Thyroid gland (tissue), 4 donors: ENCODE measurements at regions not wholly inside any gene's neighbourhood (a gene's known extent, or its start where the extent isn't known, plus 50 kb on each side); places are given as distances from the start of the nearest gene placed in this dataset.
"Not testable (repeated sequence)": the region's sequence is repeated elsewhere in the genome, so short reads cannot be mapped to it uniquely, and the experiment has no call there.

Source experiments
- DNase-seq, 2 donors: peaks; one replicate each; pipeline ENCODE4 v3.0.0-alpha.2; 2019
- H3K27ac ChIP-seq, 3 donors: fragments of 200-600 bp; sonication (generic); 1 replicate in 2 of 3; 2 replicates in 1 of 3; pipeline ENCODE4 v1.5.1; 2016 to 2019; ENCODE audit warnings: mild to moderate bottlenecking in 1 of 3, moderate library complexity in 1 of 3
- H3K27me3 ChIP-seq: fragments of 200-600 bp; sonication (generic); one replicate; pipeline ENCODE4 v1.5.1; 2019
- H3K36me3 ChIP-seq, 2 donors: fragments of 200-600 bp; sonication (generic); one replicate each; pipeline ENCODE4 v1.5.1; 2016 to 2019
- H3K4me1 ChIP-seq, 2 donors: fragments of 200-600 bp; sonication (generic); one replicate each; pipeline ENCODE4 v1.5.1; 2017 to 2019
- H3K4me3 ChIP-seq, 3 donors: fragments of 200-600 bp; sonication (generic); replicated peaks in 1 of 3; 1 replicate in 2 of 3; 2 replicates in 1 of 3; pipeline ENCODE4 v1.5.1; 2016; ENCODE audit warnings: mild to moderate bottlenecking in 1 of 3
- H3K9me3 ChIP-seq: fragments of 200-600 bp; sonication (generic); one replicate; pipeline ENCODE4 v1.5.1; 2017
- POLR2A ChIP-seq, 2 donors: fragments of 450-650 bp; IDR thresholded peaks; one replicate each; pipeline ENCODE4 v1.6.1; 2017; ENCODE audit warnings: antibody characterized with exemption in 2 of 2, mild to moderate bottlenecking in 2 of 2, moderate library complexity in 1 of 2
- WGBS, 2 donors: methylation state at CpG; one replicate each; pipeline ENCODE4 v1.1.5; 2017; 5-methylcytosine and 5-hydroxymethylcytosine counted together
- intact Hi-C: fragments of 100-400 bp; cut with DNase I; formaldehyde crosslinking; loops from one replicate; pipeline ENCODE4 v1.15.1; 2023
- TF ChIP-seq, protein P1 (sequence below), 6 experiments: fragments of 200-600 bp in 3 of 6; fragments of 450-650 bp in 3 of 6; sonication (generic) in 3 of 6; IDR thresholded peaks; one replicate each; pipeline ENCODE4 v1.5.1; 2016 to 2019; ENCODE audit warnings: antibody characterized with exemption in 6 of 6, mild to moderate bottlenecking in 2 of 6, inconsistent platforms in 1 of 6, moderate library complexity in 1 of 6

GRCh38 chr11:33435216-33435615 is 178.0 kb downstream of the HIPK3 start:
- TF ChIP-seq POLR2A (IDR thresholded peaks at IDR 0.05): no peak
- TF ChIP-seq, protein P1, sequence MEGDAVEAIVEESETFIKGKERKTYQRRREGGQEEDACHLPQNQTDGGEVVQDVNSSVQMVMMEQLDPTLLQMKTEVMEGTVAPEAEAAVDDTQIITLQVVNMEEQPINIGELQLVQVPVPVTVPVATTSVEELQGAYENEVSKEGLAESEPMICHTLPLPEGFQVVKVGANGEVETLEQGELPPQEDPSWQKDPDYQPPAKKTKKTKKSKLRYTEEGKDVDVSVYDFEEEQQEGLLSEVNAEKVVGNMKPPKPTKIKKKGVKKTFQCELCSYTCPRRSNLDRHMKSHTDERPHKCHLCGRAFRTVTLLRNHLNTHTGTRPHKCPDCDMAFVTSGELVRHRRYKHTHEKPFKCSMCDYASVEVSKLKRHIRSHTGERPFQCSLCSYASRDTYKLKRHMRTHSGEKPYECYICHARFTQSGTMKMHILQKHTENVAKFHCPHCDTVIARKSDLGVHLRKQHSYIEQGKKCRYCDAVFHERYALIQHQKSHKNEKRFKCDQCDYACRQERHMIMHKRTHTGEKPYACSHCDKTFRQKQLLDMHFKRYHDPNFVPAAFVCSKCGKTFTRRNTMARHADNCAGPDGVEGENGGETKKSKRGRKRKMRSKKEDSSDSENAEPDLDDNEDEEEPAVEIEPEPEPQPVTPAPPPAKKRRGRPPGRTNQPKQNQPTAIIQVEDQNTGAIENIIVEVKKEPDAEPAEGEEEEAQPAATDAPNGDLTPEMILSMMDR (IDR thresholded peaks at IDR 0.05): no peak

DNA sequence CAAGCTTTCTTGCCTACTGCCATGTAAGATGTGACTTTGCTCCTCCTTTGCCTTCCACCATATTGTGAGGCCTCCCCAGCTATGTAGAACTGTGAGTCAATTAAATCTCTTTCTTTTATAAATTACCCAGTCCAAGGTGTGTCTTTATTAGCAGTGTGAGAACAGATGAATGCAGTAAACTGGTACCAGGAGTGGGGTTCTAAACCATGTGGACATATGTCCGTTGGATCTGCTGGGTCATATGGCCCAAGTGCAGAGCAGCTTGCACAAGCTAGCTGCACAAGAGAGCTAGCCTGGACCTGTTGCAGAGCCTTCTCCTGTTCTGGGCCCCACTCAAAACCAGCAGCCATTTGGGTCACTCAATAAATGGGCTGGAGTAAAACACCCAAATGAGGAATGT is 177.1 kb downstream of the HIPK3 start:
- intact Hi-C loops: no loop called here
- DNase-seq: no peak

More at GRCh38 chr11:33435216-33435615, 178.0 kb downstream of the HIPK3 start:
- Histone ChIP-seq H3K4me3 (no peak overlapping the region), H3K27ac (no peak overlapping the region), H3K27me3 (no peaks in the 10 kb centered on the region), H3K9me3 (no peaks in the 10 kb centered on the region), H3K4me1 (no peaks in the 10 kb centered on the region), H3K36me3 (no peaks in the 10 kb centered on the region)
- no peak for DNase-seq
- intact Hi-C loops: no loop called here

DNA sequence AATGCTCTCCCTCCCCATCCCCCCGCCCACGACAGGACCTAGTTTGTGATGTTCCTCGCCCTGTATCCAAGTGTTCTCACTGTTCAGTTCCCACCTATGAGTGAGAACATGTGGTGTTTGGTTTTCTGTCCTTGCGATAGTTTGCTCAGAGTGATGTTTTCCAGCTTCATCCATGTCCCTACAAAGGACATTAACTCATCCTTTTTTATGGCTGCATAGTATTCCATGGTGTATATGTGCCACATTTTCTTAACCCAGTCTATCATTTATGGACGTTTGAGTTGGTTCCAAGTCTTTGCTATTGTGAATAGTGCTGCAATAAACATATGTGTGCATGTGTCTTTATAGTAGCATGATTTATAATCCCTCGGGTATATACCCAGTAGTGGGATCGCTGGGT is 171.3 kb downstream of the HIPK3 start:
- H3K27me3 ChIP-seq, H3K9me3 ChIP-seq, H3K4me3 ChIP-seq, H3K36me3 ChIP-seq, H3K4me1 ChIP-seq, H3K27ac ChIP-seq, DNase-seq, intact Hi-C loops: not testable (repeated sequence)
- 88 to 91% methylated on average over 7 of the region's 7 CpGs for WGBS, 2 donors

More for the DNA sequence above, 177.1 kb downstream of the HIPK3 start:
- Histone ChIP-seq H3K36me3 (no peaks in the 10 kb centered on the region), H3K9me3 (no peaks in the 10 kb centered on the region), H3K4me3 (no peak overlapping the region), H3K27ac (no peak overlapping the region), H3K4me1 (no peaks in the 10 kb centered on the region), H3K27me3 (no peaks in the 10 kb centered on the region)
- WGBS, 2 donors: 79 to 100% methylated on average over 1 of the region's 1 CpG
- TF ChIP-seq, protein P1 (IDR thresholded peaks at IDR 0.05): no peak

GRCh38 chr11:33420959-33421566 is 163.9 kb downstream of the HIPK3 start:
- Histone ChIP-seq H3K4me1 (no peaks in the 10 kb centered on the region), H3K27ac (no peak overlapping the region), H3K4me3 (no peak overlapping the region), H3K9me3 (no peaks in the 10 kb centered on the region), H3K36me3 (no peaks in the 10 kb centered on the region), H3K27me3 (no peaks in the 10 kb centered on the region)
- DNase-seq: no peak
- no peak for TF ChIP-seq POLR2A (IDR thresholded peaks at IDR 0.05)
- TF ChIP-seq, protein P1 (IDR thresholded peaks at IDR 0.05): no peak
- intact Hi-C loops: no loop called here
- 84 to 87% methylated on average over 4 of the region's 4 CpGs for WGBS, 2 donors

- intact Hi-C loops: no loop called here
- TF ChIP-seq, protein P1 (IDR thresholded peaks at IDR 0.05): no peak
- TF ChIP-seq POLR2A (IDR thresholded peaks at IDR 0.05): no peak
- no peaks in the 10 kb centered on the region for H3K9me3 ChIP-seq
- no peak overlapping the region for H3K4me3 ChIP-seq
- H3K27me3 ChIP-seq: no peaks in the 10 kb centered on the region
- DNase-seq: no peak
- WGBS, 2 donors: 79 to 84% methylated on average over 4 of the region's 4 CpGs
- H3K36me3 ChIP-seq: no peaks in the 10 kb centered on the region
- no peak overlapping the region for H3K27ac ChIP-seq
- H3K4me1 ChIP-seq: no peaks in the 10 kb centered on the region
These were observed 162.7 kb downstream of the HIPK3 start for GRCh38 chr11:33419924-33420323.

DNA sequence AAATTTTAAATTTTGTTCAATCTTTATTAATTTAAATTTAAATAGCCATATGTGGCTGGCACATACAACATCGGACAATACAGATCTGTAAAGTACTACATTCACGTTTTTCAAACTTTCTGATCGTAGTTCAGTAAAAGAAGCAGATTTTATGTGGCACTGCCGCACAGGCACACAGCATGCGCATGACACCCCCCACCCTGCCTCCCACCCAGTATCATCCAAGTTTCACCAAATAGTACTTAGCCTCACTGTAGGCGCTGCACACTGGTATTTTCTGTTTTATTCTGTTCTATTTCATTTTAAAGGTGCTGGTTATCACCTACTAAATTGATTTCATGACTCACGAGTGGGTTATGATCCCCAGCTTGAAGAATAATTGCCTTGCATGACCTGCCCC is 159.9 kb downstream of the HIPK3 start:
- 91 to 95% methylated on average over 7 of the region's 7 CpGs for WGBS, 2 donors

More for the DNA sequence above, 159.9 kb downstream of the HIPK3 start:
- Histone ChIP-seq H3K9me3 (no peaks in the 10 kb centered on the region), H3K36me3 (no peaks in the 10 kb centered on the region), H3K27ac (no peak overlapping the region), H3K4me3 (no peak overlapping the region), H3K4me1 (no peaks in the 10 kb centered on the region), H3K27me3 (no peaks in the 10 kb centered on the region)
- TF ChIP-seq, protein P1 (IDR thresholded peaks at IDR 0.05): no peak
- no peak for TF ChIP-seq POLR2A (IDR thresholded peaks at IDR 0.05)
- no peak for DNase-seq
- intact Hi-C loops: no loop called here
